Keratinocyte (primary cell): ENCODE measurements at regions not wholly inside any gene's neighbourhood (a gene's known extent, or its start where the extent isn't known, plus 50 kb on each side); places are given as distances from the start of the nearest gene placed in this dataset.

ENCODE experiments used
- DNase-seq: peaks from one replicate; pipeline ENCODE4 v3.0.0-alpha.2; 2011; ENCODE audit warnings: low read depth, missing footprints, low spot score
- FAIRE-seq: peaks from 2 replicates; lab custom pipeline; 2011; peaks lifted over from hg19 to GRCh38; lab: Jason Lieb, UNC
- H2AFZ ChIP-seq: 2 replicates; pipeline ENCODE4 v1.6.0; 2012; ENCODE audit warnings: low read length, control low read depth, inconsistent platforms; ENCODE audit not compliant: control insufficient read depth
- H3K27ac ChIP-seq: 2 replicates; pipeline ENCODE4 v1.5.1; 2011; ENCODE audit warnings: low read length; ENCODE audit not compliant: control insufficient read depth, insufficient read depth
- H3K27me3 ChIP-seq: 3 replicates; pipeline ENCODE4 v1.6.0; 2011; ENCODE audit warnings: low read length; ENCODE audit not compliant: control insufficient read depth, insufficient read depth; ENCODE audit errors: extremely low read depth
- H3K36me3 ChIP-seq, 2 experiments: 2 replicates in 1 of 2; 3 replicates in 1 of 2; pipeline ENCODE4 v1.5.1; 2011; ENCODE audit warnings: low read length in 2 of 2, mild to moderate bottlenecking in 1 of 2; ENCODE audit not compliant: control insufficient read depth in 2 of 2, insufficient read depth in 2 of 2; ENCODE audit errors: extremely low read depth in 1 of 2
- H3K4me1 ChIP-seq: 3 replicates; pipeline ENCODE4 v1.5.1; 2011; ENCODE audit warnings: low read length; ENCODE audit not compliant: control insufficient read depth, insufficient read depth; ENCODE audit errors: extremely low read depth
- H3K4me2 ChIP-seq: 3 replicates; pipeline ENCODE4 v1.6.0; 2011; ENCODE audit warnings: low read depth, low read length; ENCODE audit not compliant: control insufficient read depth, insufficient read depth; ENCODE audit errors: extremely low read depth
- H3K4me3 ChIP-seq, 3 experiments: fragments of 200-600 bp in 1 of 3; sonication (generic) in 1 of 3; 2 replicates in 2 of 3; 3 replicates in 1 of 3; pipeline ENCODE4 v1.5.1; 2011 to 2016; ENCODE audit warnings: low read length in 3 of 3, mild to moderate bottlenecking in 3 of 3, control low read depth in 2 of 3, inconsistent platforms in 1 of 3, low read depth in 1 of 3, mixed read lengths in 1 of 3, mixed run types in 1 of 3, moderate library complexity in 1 of 3; ENCODE audit not compliant: control insufficient read depth in 2 of 3, insufficient read depth in 2 of 3; ENCODE audit errors: extremely low read depth in 1 of 3
- H3K79me2 ChIP-seq: 2 replicates; pipeline ENCODE4 v1.6.0; 2012; ENCODE audit warnings: low read length; ENCODE audit not compliant: control insufficient read depth, insufficient read depth
- H3K9ac ChIP-seq: 3 replicates; pipeline ENCODE4 v1.6.0; 2011; ENCODE audit warnings: low read length; ENCODE audit not compliant: control insufficient read depth, insufficient read depth; ENCODE audit errors: extremely low read depth
- H3K9me1 ChIP-seq: 3 replicates; pipeline ENCODE4 v1.6.0; 2011; ENCODE audit warnings: low read length; ENCODE audit not compliant: control insufficient read depth, insufficient read depth; ENCODE audit errors: extremely low read depth
- H3K9me3 ChIP-seq: 2 replicates; pipeline ENCODE4 v1.5.1; 2012; ENCODE audit warnings: low read depth, low read length; ENCODE audit not compliant: control insufficient read depth
- H4K20me1 ChIP-seq: 3 replicates; pipeline ENCODE4 v1.6.0; 2011; ENCODE audit warnings: low read length; ENCODE audit not compliant: control insufficient read depth, insufficient read depth; ENCODE audit errors: extremely low read depth
- EZH2 ChIP-seq: IDR thresholded peaks from one replicate; pipeline ENCODE4 v1.6.1; 2012; ENCODE audit warnings: inconsistent platforms, mild to moderate bottlenecking, low read length, moderate library complexity
- dilution Hi-C: fragments of 300-500 bp; cut with MboI; formaldehyde crosslinking; loops from one replicate; pipeline ENCODE4 v1.7.0; 2020; ENCODE audit warnings: low sequenced_read_pairs; ENCODE audit not compliant: extremely low pct_ligation_motif_present
- TF ChIP-seq, protein P1 (sequence below), 3 experiments: IDR thresholded peaks in 1 of 3; conservative IDR thresholded peaks in 1 of 3; optimal IDR thresholded peaks in 1 of 3; 2 replicates in 2 of 3; 3 replicates in 1 of 3; pipeline versions ENCODE3 to v1.5.1; 2011; ENCODE audit warnings: low read length in 3 of 3, mild to moderate bottlenecking in 3 of 3, moderate library complexity in 2 of 3, control low read depth in 1 of 3, inconsistent platforms in 1 of 3; ENCODE audit not compliant: insufficient read depth in 2 of 3; ENCODE audit errors: extremely low read depth in 1 of 3

DNA sequence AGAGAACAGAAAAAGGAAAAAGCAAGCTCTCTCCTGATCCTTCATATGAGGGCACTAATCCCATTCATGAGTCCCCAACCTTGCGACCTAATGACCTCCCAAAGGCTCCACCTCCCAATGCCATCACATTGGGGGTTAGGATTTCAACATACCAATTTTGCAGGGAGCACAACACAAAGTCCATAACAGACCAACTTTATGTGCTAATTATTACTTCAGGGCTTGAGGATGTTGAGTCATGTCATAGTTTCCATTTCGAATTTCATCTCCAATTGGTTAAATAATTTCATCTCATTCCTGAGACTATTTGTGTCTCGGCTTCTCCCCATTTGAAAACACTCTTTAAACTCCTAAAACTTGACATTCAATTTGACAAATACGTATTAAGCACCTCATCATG is 69.9 kb upstream of the KLF7 start:
- Histone ChIP-seq H3K9me3 (no peaks in the 10 kb centered on the region), H3K9me1 (no peaks in the 10 kb centered on the region), H3K9ac (no peak overlapping the region), H3K27me3 (no peaks in the 10 kb centered on the region), H3K4me1 (peaks cover 33% of the 10 kb centered on the region), H3K36me3 (no peaks in the 10 kb centered on the region), H3K4me2 (no peak overlapping the region), H3K4me3 (no peak overlapping the region), H3K79me2 (peaks cover 7% of the 10 kb centered on the region), H3K27ac (no peak overlapping the region), H2AFZ (no peak overlapping the region), H4K20me1 (no peaks in the 10 kb centered on the region)
- FAIRE-seq (peak; percentile 55), DNase-seq (no peak)
- TF ChIP-seq EZH2: no peak
- TF ChIP-seq, protein P1, sequence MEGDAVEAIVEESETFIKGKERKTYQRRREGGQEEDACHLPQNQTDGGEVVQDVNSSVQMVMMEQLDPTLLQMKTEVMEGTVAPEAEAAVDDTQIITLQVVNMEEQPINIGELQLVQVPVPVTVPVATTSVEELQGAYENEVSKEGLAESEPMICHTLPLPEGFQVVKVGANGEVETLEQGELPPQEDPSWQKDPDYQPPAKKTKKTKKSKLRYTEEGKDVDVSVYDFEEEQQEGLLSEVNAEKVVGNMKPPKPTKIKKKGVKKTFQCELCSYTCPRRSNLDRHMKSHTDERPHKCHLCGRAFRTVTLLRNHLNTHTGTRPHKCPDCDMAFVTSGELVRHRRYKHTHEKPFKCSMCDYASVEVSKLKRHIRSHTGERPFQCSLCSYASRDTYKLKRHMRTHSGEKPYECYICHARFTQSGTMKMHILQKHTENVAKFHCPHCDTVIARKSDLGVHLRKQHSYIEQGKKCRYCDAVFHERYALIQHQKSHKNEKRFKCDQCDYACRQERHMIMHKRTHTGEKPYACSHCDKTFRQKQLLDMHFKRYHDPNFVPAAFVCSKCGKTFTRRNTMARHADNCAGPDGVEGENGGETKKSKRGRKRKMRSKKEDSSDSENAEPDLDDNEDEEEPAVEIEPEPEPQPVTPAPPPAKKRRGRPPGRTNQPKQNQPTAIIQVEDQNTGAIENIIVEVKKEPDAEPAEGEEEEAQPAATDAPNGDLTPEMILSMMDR (optimal IDR thresholded peaks at IDR 0.05 in 1 of 3, IDR thresholded peaks at IDR 0.05 in 1 of 3, conservative IDR thresholded peaks at IDR 0.05 in 1 of 3; ENCODE audit: extremely low read depth in 1 of 3, insufficient read depth in 2 of 3, low read length in 3 of 3): no peak
- dilution Hi-C loops: no loop called here

DNA sequence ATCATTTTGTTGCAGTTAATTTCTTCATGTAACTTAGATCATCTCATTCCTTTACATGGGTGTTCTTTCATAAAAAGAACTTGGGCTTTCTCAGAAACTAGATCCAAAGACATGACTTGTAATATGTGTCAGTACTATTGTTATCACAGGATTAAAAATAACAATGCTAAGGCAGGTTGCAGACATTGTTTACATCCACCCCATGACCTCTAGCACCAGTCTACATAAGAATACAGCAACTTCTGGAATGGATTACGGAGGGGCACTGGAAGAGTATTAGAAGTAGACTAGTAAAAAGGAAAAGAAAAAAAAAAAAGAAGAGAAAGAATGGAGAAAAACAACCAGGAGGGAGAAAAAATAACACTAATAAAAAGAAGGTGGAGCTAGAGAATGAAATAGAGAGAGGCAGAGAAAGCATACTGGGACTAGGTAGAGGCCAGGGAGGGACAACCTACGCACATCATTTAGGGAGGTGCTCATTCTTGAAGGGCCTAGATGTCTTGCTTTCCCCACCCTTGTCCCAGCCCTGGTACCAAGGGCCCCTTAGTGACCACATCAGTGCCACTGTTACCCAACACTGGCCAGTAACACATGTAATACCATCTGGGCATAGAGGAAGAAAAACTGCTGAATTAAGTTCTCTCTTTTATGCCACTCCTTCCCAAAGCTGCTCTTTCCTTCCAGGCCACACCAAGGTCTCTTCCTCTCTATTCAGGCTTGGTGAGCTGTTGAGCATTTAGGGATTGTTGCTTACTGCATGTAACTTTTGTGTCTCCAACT is 70.6 kb upstream of the KLF7 start:
- Histone ChIP-seq H3K4me2 (no peak overlapping the region), H3K9ac (no peak overlapping the region), H2AFZ (no peak overlapping the region), H3K79me2 (peaks cover 14% of the 10 kb centered on the region), H3K27ac (no peak overlapping the region), H3K4me1 (peaks cover 39% of the 10 kb centered on the region), H3K4me3 (no peak overlapping the region), H3K9me3 (no peaks in the 10 kb centered on the region), H3K36me3 (no peaks in the 10 kb centered on the region), H3K27me3 (no peaks in the 10 kb centered on the region), H4K20me1 (no peaks in the 10 kb centered on the region), H3K9me1 (no peaks in the 10 kb centered on the region)
- DNase-seq (no peak), FAIRE-seq (no peak)
- TF ChIP-seq, protein P1 (optimal IDR thresholded peaks at IDR 0.05 in 1 of 3, IDR thresholded peaks at IDR 0.05 in 1 of 3, conservative IDR thresholded peaks at IDR 0.05 in 1 of 3; ENCODE audit: extremely low read depth in 1 of 3, insufficient read depth in 2 of 3, low read length in 3 of 3): no peak
- TF ChIP-seq EZH2: no peak
- dilution Hi-C loops: no loop called here
